Loucy (cell line): ENCODE measurements at regions not wholly inside any gene's neighbourhood (a gene's known extent, or its start where the extent isn't known, plus 50 kb on each side); places are given as distances from the start of the nearest gene placed in this dataset.

Experiments used
- CTCF ChIP-seq: fragments of 200-600 bp; sonication (generic); conservative IDR thresholded peaks from 2 replicates; pipeline ENCODE4 v1.5.1; 2014; ENCODE audit warnings: mild to moderate bottlenecking, antibody characterized with exemption, low read length
- EZH2phosphoT487 ChIP-seq: fragments of 200-600 bp; IDR thresholded peaks from 2 replicates; pipeline ENCODE4 v1.6.1; 2018; ENCODE audit warnings: antibody characterized with exemption, mild to moderate bottlenecking, moderate library complexity, borderline replicate concordance

- no peak for TF ChIP-seq CTCF
- TF ChIP-seq EZH2phosphoT487 = no peak
These were observed 554.3 kb upstream of the TENM3 start for GRCh38 chr4:181688872-181689271.
